IMR-90 (cell line): ENCODE measurements at regions not wholly inside any gene's neighbourhood (a gene's known extent, or its start where the extent isn't known, plus 50 kb on each side); places are given as distances from the start of the nearest gene placed in this dataset.

ENCODE experiments used
- ATAC-seq: fragments of 200-7000 bp; cut with Tn5 transposase; 2 replicates; pipeline ENCODE4 v1.9.1; 2020; ENCODE audit warnings: low read depth, mild to moderate bottlenecking, moderate library complexity
- BruUV-seq: library from RNA; stranded (reverse); fragments of 400-500 nt; replicated peaks from 2 replicates; lab custom pipeline; 2021; lab: Mats Ljungman, UMichigan
- CTCF ChIA-PET: fragments of 300-600 bp; formaldehyde crosslinking; extraction: SDS; loops from one replicate; lab custom pipeline; 2021; ENCODE audit warnings: antibody characterized with exemption; lab: Yijun Ruan, JAX
- POLR2A ChIA-PET: fragments of 300-600 bp; sonication (Branson Sonifier 250); formaldehyde crosslinking; loops from one replicate; lab custom pipeline; 2022; ENCODE audit warnings: antibody characterized with exemption; ENCODE audit not compliant: unreplicated experiment; lab: Charles Lee
- DNase-seq: peaks from one replicate; pipeline ENCODE4 v3.0.0; 2013
- H2AFZ ChIP-seq: replicated peaks from 2 replicates; pipeline ENCODE3; 2013; ENCODE audit warnings: low read length, mild to moderate bottlenecking; ENCODE audit not compliant: poor library complexity
- H2AK5ac ChIP-seq: 2 replicates; pipeline ENCODE4 v1.6.1; 2013; ENCODE audit warnings: low read depth, low read length, inconsistent platforms
- H2AK9ac ChIP-seq: replicated peaks from 2 replicates; pipeline ENCODE3; 2013; ENCODE audit warnings: mild to moderate bottlenecking, low read depth, low read length, moderate library complexity; ENCODE audit not compliant: poor library complexity
- H2BK120ac ChIP-seq: 2 replicates; pipeline ENCODE4 v1.6.1; 2013; ENCODE audit warnings: low read depth, low read length, inconsistent platforms
- H2BK15ac ChIP-seq: 3 replicates; pipeline ENCODE4 v1.6.1; 2013; ENCODE audit warnings: low read depth, low read length, inconsistent platforms
- H2BK20ac ChIP-seq: 2 replicates; pipeline ENCODE4 v1.6.1; 2013; ENCODE audit warnings: low read depth, mild to moderate bottlenecking, inconsistent platforms, low read length, moderate library complexity
- H2BK5ac ChIP-seq: 2 replicates; pipeline ENCODE4 v1.6.1; 2013; ENCODE audit warnings: mild to moderate bottlenecking, low read depth, low read length, inconsistent platforms; ENCODE audit not compliant: poor library complexity, severe bottlenecking
- H3K14ac ChIP-seq: replicated peaks from 2 replicates; pipeline ENCODE4 v1.6.1; 2013; ENCODE audit warnings: low read depth, low read length, inconsistent platforms
- H3K18ac ChIP-seq: 2 replicates; pipeline ENCODE4 v1.6.1; 2013; ENCODE audit warnings: low read depth, low read length, control low read depth
- H3K23ac ChIP-seq: 2 replicates; pipeline ENCODE4 v1.6.1; 2013; ENCODE audit warnings: low read depth, low read length, inconsistent platforms
- H3K27ac ChIP-seq: 2 replicates; pipeline ENCODE4 v1.5.1; 2013; ENCODE audit warnings: mild to moderate bottlenecking, control low read depth, low read length; ENCODE audit not compliant: insufficient read depth
- H3K27me3 ChIP-seq: 2 replicates; pipeline ENCODE4 v1.6.1; 2013; ENCODE audit warnings: low read length; ENCODE audit not compliant: control insufficient read depth, insufficient read depth
- H3K36me3 ChIP-seq: 2 replicates; pipeline ENCODE4 v1.6.1; 2013; ENCODE audit warnings: low read length, mixed read lengths; ENCODE audit not compliant: control insufficient read depth, insufficient read depth
- H3K4ac ChIP-seq: 2 replicates; pipeline ENCODE4 v1.6.1; 2013; ENCODE audit warnings: low read depth, low read length, inconsistent platforms
- H3K4me1 ChIP-seq: 2 replicates; pipeline ENCODE4 v1.6.1; 2013; ENCODE audit warnings: low read length, mixed read lengths; ENCODE audit not compliant: control insufficient read depth, insufficient read depth
- H3K4me2 ChIP-seq: 2 replicates; pipeline ENCODE4 v1.6.1; 2013; ENCODE audit warnings: low read depth, mild to moderate bottlenecking, control low read depth, low read length, moderate library complexity
- H3K4me3 ChIP-seq: 2 replicates; pipeline ENCODE4 v1.5.1; 2013; ENCODE audit warnings: low read depth, mild to moderate bottlenecking, control low read depth, low read length, moderate library complexity; ENCODE audit not compliant: insufficient read depth
- H3K56ac ChIP-seq: 2 replicates; pipeline ENCODE4 v1.6.1; 2013; ENCODE audit warnings: low read length, inconsistent platforms; ENCODE audit not compliant: insufficient read depth; ENCODE audit errors: extremely low read depth
- H3K79me1 ChIP-seq, 2 experiments: 2 replicates each; pipeline ENCODE4 v1.6.1; 2013; ENCODE audit warnings: low read length in 2 of 2, inconsistent platforms in 1 of 2, low read depth in 1 of 2
- H3K9ac ChIP-seq: 2 replicates; pipeline ENCODE4 v1.6.1; 2013; ENCODE audit warnings: low read depth, low read length, control low read depth
- H3K9me1 ChIP-seq: 2 replicates; pipeline ENCODE4 v1.6.1; 2013; ENCODE audit warnings: low read length, inconsistent platforms; ENCODE audit not compliant: insufficient read depth
- H3K9me3 ChIP-seq: 2 replicates; pipeline ENCODE4 v1.6.1; 2013; ENCODE audit warnings: low read length; ENCODE audit not compliant: control insufficient read depth, insufficient read depth
- H4K20me1 ChIP-seq: 2 replicates; pipeline ENCODE4 v1.6.1; 2013; ENCODE audit warnings: low read length, inconsistent platforms; ENCODE audit not compliant: insufficient read depth
- H4K5ac ChIP-seq: 2 replicates; pipeline ENCODE4 v1.6.1; 2013; ENCODE audit warnings: mild to moderate bottlenecking, low read depth, low read length, control low read depth
- H4K8ac ChIP-seq, 2 experiments: 2 replicates each; pipeline ENCODE4 v1.6.1; 2013; ENCODE audit warnings: low read depth in 2 of 2, low read length in 2 of 2, control low read depth in 1 of 2, inconsistent platforms in 1 of 2
- H4K91ac ChIP-seq: 2 replicates; pipeline ENCODE4 v1.6.1; 2013; ENCODE audit warnings: low read depth, low read length, inconsistent platforms; ENCODE audit not compliant: insufficient read depth
- CEBPB ChIP-seq: IDR thresholded peaks from 2 replicates; pipeline ENCODE4 v1.6.1; 2012; ENCODE audit warnings: low read depth, low read length, improper control_type of control experiment
- MXI1 ChIP-seq: IDR thresholded peaks from 2 replicates; pipeline ENCODE4 v1.6.1; 2012; ENCODE audit warnings: low read depth, mild to moderate bottlenecking, low read length, moderate library complexity, borderline replicate concordance
- NFE2L2 ChIP-seq: fragments of 150-350 bp; IDR thresholded peaks from 2 replicates; pipeline ENCODE4 v1.6.1; 2016; ENCODE audit warnings: low read depth, mild to moderate bottlenecking, low read length
- RAD21 ChIP-seq: IDR thresholded peaks from 2 replicates; pipeline ENCODE4 v1.6.1; 2012; ENCODE audit warnings: low read length, improper control_type of control experiment
- USF2 ChIP-seq: fragments of 150-350 bp; IDR thresholded peaks from 2 replicates; pipeline ENCODE4 v1.6.1; 2017; ENCODE audit warnings: mild to moderate bottlenecking, antibody characterized with exemption, low read length, low read depth
- WGBS, 2 experiments: methylation state at CpG; one replicate each; pipeline versions ENCODE4 v1.1.5 to v1.1.7; 2013; ENCODE audit warnings: missing lambda C conversion rate in 2 of 2; ENCODE audit not compliant: insufficient read length in 1 of 2; ENCODE audit errors: extremely low coverage in 2 of 2; 5-methylcytosine and 5-hydroxymethylcytosine counted together
- dilution Hi-C: fragments of 300-500 bp; cut with HindIII; formaldehyde crosslinking; loops from one replicate; pipeline ENCODE4 v1.14.3; 2018; ENCODE audit warnings: low sequenced_read_pairs; ENCODE audit not compliant: unreplicated experiment
- in situ Hi-C: fragments of 300-500 bp; cut with MboI; formaldehyde crosslinking; loops from 3 replicates; pipeline ENCODE4 v1.14.3; 2019; ENCODE audit warnings: low sequenced_read_pairs, inconsistent platforms, mixed read lengths
- intact Hi-C: fragments of 100-400 bp; cut with micrococcal nuclease; formaldehyde crosslinking; loops from 2 replicates; pipeline ENCODE4 v1.10.0; 2022

- TF ChIP-seq NFE2L2: no peak
- no peak for TF ChIP-seq USF2
- TF ChIP-seq MXI1: no peak
- TF ChIP-seq RAD21: no peak
- TF ChIP-seq CEBPB: no peak
- ChIA-PET CTCF (no interaction called here), POLR2A (no interaction called here)
- Histone ChIP-seq H3K4me2 (no peak overlapping the region), H3K4me3 (no peak overlapping the region), H3K4me1 (no peaks in the 10 kb centered on the region), H3K27ac (no peak overlapping the region), H3K79me1 (no peaks in the 10 kb centered on the region), H2AK9ac (no peak overlapping the region), H2AFZ (no peak overlapping the region), H3K27me3 (no peaks in the 10 kb centered on the region), H2AK5ac (no peak overlapping the region), H2BK20ac (no peak overlapping the region), H3K9me1 (no peaks in the 10 kb centered on the region), H3K9ac (no peak overlapping the region), H4K91ac (no peak overlapping the region), H3K9me3 (peaks cover 29% of the 10 kb centered on the region), H3K14ac (no peak overlapping the region), H3K36me3 (no peaks in the 10 kb centered on the region), H3K4ac (no peak overlapping the region), H2BK15ac (no peak overlapping the region), H4K8ac (no peak overlapping the region), H3K56ac (no peak overlapping the region), H4K20me1 (no peaks in the 10 kb centered on the region), H4K5ac (no peak overlapping the region), H3K23ac (no peak overlapping the region), H2BK120ac (no peak overlapping the region), H2BK5ac (no peak overlapping the region), H3K18ac (no peak overlapping the region)
- ATAC-seq: no peak
- in situ Hi-C loops (no loop called here), intact Hi-C loops (no loop called here), dilution Hi-C loops (no loop called here)
- BruUV-seq: no TSS peak
- WGBS, 2 experiments: 54% methylated on average over 3 of the region's 19 CpGs; no CpG with 5 or more reads in 1 of the 2 experiments
- no peak for DNase-seq
These were observed 178.9 kb downstream of the DLL1 start for GRCh38 chr6:170111816-170112582.
